ENCODE measurements at regions not wholly inside any gene's neighbourhood (a gene's known extent, or its start where the extent isn't known, plus 50 kb on each side); places are given as distances from the start of the nearest gene placed in this dataset.

- Histone ChIP-seq H3K4me1 (ENCODE audit: control insufficient read depth in 1 of 2, insufficient read depth in 2 of 2, low read length in 2 of 2) (no peaks in the 10 kb centered on the region), H3K4me3 (replicated peaks in 1 of 2; ENCODE audit: low read depth in 1 of 2, low read length in 2 of 2) (no peak overlapping the region), H3K9me3 (ENCODE audit: control insufficient read depth in 1 of 2, insufficient read depth in 1 of 2, low read depth in 1 of 2, low read length in 2 of 2) (no peaks in the 10 kb centered on the region), H3K36me3 (ENCODE audit: control insufficient read depth in 1 of 2, insufficient read depth in 2 of 2, low read length in 2 of 2) (no peaks in the 10 kb centered on the region), H4K20me1 (ENCODE audit: insufficient read depth) (no peaks in the 10 kb centered on the region), H3K9me2 (ENCODE audit: insufficient read depth) (no peaks in the 10 kb centered on the region), H3K9ac (ENCODE audit: low read length) (no peak overlapping the region), H3K79me2 (ENCODE audit: insufficient read depth, low read length) (no peaks in the 10 kb centered on the region), H3K4me2 (ENCODE audit: low read length) (no peak overlapping the region), H3K27ac (ENCODE audit: low read depth, low read length) (no peak overlapping the region), H3K27me3 (ENCODE audit: insufficient read depth, low read length) (no peaks in the 10 kb centered on the region; the same call in 1 of the 2 replicates), H2AFZ (ENCODE audit: low read depth, low read length, poor library complexity, severe bottlenecking) (no peak overlapping the region)
- POLR2A ChIA-PET: no interaction called here
- DNase-seq (ENCODE audit: low read depth, low spot score) (no peak), ATAC-seq (no peak)
- CTCF ChIA-PET: no interaction called here
- TF ChIP-seq YY1 (IDR thresholded peaks at IDR 0.05; ENCODE audit: extremely low read depth, insufficient replicate concordance, low read depth, low read length): no peak
- TF ChIP-seq TCF7L2 (IDR thresholded peaks at IDR 0.05; ENCODE audit: borderline replicate concordance, extremely low read depth, insufficient read depth, insufficient read length): no peak
- TF ChIP-seq CBX3 (IDR thresholded peaks at IDR 0.05; ENCODE audit: low read depth): no peak
- TF ChIP-seq JUND (IDR thresholded peaks at IDR 0.05): no peak
- TF ChIP-seq POLR2A (IDR thresholded peaks at IDR 0.05; ENCODE audit: borderline replicate concordance, extremely low read depth, insufficient read depth, insufficient read length): no peak
- TF ChIP-seq CEBPB (IDR thresholded peaks at IDR 0.05; ENCODE audit: low read depth): no peak
- TF ChIP-seq, protein P1, sequence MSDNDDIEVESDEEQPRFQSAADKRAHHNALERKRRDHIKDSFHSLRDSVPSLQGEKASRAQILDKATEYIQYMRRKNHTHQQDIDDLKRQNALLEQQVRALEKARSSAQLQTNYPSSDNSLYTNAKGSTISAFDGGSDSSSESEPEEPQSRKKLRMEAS (IDR thresholded peaks at IDR 0.05): no peak
- TF ChIP-seq EZH2 (IDR thresholded peaks at IDR 0.05): no peak
- no peak for TF ChIP-seq SP1 (IDR thresholded peaks at IDR 0.05; ENCODE audit: low read depth)
- no peak for TF ChIP-seq ZBTB33 (IDR thresholded peaks at IDR 0.05; ENCODE audit: extremely low read depth, insufficient replicate concordance, low read length)
- no peak for TF ChIP-seq POLR2AphosphoS5 (IDR thresholded peaks at IDR 0.05; ENCODE audit: low read depth, low read length)
- no peak for TF ChIP-seq ATF3 (IDR thresholded peaks at IDR 0.05)
- no peak for TF ChIP-seq CTCF (IDR thresholded peaks at IDR 0.05 in 2 of 3, conservative IDR thresholded peaks at IDR 0.05 in 1 of 3; ENCODE audit: borderline replicate concordance in 1 of 3, insufficient read depth in 1 of 3, low read depth in 2 of 3, low read length in 2 of 3)
- intact Hi-C loops (cut with micrococcal nuclease): no loop called here
- BruUV-seq (replicated peaks): no TSS peak
- RAD21 ChIA-PET (ENCODE audit: low non-redundant PET in 1 of 2, low total read pairs in 2 of 2, uncharacterized antibody in 2 of 2, unreplicated experiment in 2 of 2): no interaction called here
Measured at GRCh38 chr18:79621501-79621900, 58.1 kb upstream of the CTDP1 start.
